GM06990 (cell line): ENCODE measurements at regions not wholly inside any gene's neighbourhood (a gene's known extent, or its start where the extent isn't known, plus 50 kb on each side); places are given as distances from the start of the nearest gene placed in this dataset.

ENCODE experiments used
- DNase-seq: peaks from one replicate; pipeline ENCODE4 v3.0.0-alpha.2; 2011; ENCODE audit not compliant: insufficient read length; ENCODE audit errors: extremely low read depth
- H3K27me3 ChIP-seq: replicated peaks from 2 replicates; pipeline ENCODE4 v1.6.0; 2011; ENCODE audit warnings: low read length; ENCODE audit not compliant: control insufficient read depth, insufficient read depth
- H3K36me3 ChIP-seq: 2 replicates; pipeline ENCODE4 v1.5.1; 2011; ENCODE audit warnings: low read length; ENCODE audit not compliant: control insufficient read depth, insufficient read depth
- H3K4me3 ChIP-seq: replicated peaks from 2 replicates; pipeline ENCODE4 v1.5.1; 2011; ENCODE audit warnings: low read depth, mild to moderate bottlenecking, control low read depth, low read length
- TF ChIP-seq, protein P1 (sequence below): IDR thresholded peaks from 2 replicates; pipeline ENCODE4 v1.5.1; 2011; ENCODE audit warnings: low read length, control low read depth, mild to moderate bottlenecking, inconsistent platforms; ENCODE audit not compliant: insufficient read depth, poor library complexity, severe bottlenecking

DNA sequence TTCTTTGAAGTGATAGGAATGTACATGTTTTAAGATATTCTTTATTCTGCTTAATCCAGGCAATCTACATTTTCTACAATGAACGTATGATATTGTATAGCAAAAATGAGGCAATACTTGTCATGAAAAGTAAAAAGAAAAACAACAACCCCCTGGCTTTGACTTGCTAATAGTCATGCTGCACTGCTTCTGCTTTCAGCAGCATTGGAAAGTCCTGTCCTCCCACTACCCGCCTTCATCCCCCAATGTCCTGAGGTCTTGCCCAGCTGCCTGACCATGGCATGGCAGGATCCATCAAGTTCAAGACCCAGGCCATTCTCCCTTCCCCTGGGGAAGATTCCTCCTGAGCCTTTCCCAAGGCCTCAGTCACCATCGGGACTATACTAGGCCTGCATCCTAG, 156.5 kb downstream of the SH3BGRL2 start:
- H3K36me3 ChIP-seq: no peaks in the 10 kb centered on the region
- TF ChIP-seq, protein P1, sequence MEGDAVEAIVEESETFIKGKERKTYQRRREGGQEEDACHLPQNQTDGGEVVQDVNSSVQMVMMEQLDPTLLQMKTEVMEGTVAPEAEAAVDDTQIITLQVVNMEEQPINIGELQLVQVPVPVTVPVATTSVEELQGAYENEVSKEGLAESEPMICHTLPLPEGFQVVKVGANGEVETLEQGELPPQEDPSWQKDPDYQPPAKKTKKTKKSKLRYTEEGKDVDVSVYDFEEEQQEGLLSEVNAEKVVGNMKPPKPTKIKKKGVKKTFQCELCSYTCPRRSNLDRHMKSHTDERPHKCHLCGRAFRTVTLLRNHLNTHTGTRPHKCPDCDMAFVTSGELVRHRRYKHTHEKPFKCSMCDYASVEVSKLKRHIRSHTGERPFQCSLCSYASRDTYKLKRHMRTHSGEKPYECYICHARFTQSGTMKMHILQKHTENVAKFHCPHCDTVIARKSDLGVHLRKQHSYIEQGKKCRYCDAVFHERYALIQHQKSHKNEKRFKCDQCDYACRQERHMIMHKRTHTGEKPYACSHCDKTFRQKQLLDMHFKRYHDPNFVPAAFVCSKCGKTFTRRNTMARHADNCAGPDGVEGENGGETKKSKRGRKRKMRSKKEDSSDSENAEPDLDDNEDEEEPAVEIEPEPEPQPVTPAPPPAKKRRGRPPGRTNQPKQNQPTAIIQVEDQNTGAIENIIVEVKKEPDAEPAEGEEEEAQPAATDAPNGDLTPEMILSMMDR: no peak
- DNase-seq: no peak
- no peaks in the 10 kb centered on the region for H3K27me3 ChIP-seq
- H3K4me3 ChIP-seq: no peak overlapping the region

GRCh38 chr6:79784395-79784753, 153.2 kb downstream of the SH3BGRL2 start:
- Histone ChIP-seq H3K36me3 (no peaks in the 10 kb centered on the region), H3K27me3 (no peaks in the 10 kb centered on the region), H3K4me3 (no peak overlapping the region)
- no peak for DNase-seq
- TF ChIP-seq, protein P1: no peak

DNA sequence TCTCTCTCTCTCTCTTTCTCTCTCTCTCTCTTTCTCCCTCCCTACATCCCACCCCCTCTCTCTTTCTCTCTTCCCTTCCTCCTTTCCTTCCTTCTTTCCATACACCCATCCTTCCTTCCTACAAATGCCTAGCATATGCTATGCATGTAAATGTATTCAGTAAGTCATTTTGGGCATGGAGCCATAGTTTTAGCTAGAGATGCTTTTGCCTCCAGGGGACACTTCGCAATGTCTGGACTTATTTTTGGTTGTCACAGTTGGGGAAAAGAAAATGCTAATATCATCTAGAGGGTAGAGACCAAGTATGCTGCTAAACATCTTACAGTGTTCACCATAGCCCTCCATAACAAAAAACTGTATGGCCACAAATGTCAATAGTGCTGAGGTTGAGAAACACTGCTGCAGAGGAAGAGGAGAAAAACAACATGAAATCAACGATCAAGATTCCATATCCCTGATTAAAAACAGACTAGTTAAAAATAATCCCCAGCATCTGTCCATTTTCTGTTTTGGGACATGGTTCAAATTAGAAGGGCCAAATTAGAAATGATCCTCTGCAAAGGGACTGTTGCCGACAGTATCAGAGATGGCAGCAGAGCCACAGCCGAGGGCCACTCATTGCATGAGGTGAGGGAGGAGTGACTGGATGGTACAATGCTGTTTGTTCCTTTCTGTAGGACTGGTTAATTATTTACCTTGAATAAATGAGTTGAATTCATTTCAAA, 152.7 kb downstream of the SH3BGRL2 start:
- no peaks in the 10 kb centered on the region for H3K27me3 ChIP-seq
- DNase-seq: no peak
- TF ChIP-seq, protein P1: no peak

GRCh38 chr6:79782792-79783580, 151.9 kb downstream of the SH3BGRL2 start:
- TF ChIP-seq, protein P1: no peak
- H3K36me3 ChIP-seq: no peaks in the 10 kb centered on the region
- no peaks in the 10 kb centered on the region for H3K27me3 ChIP-seq
- H3K4me3 ChIP-seq: no peak overlapping the region
- no peak for DNase-seq

More for the DNA sequence above, 152.7 kb downstream of the SH3BGRL2 start:
- Histone ChIP-seq H3K4me3 (no peak overlapping the region), H3K36me3 (no peaks in the 10 kb centered on the region)

GRCh38 chr6:79781916-79782315, 150.8 kb downstream of the SH3BGRL2 start:
- no peaks in the 10 kb centered on the region for H3K36me3 ChIP-seq
- no peaks in the 10 kb centered on the region for H3K27me3 ChIP-seq
- TF ChIP-seq, protein P1: no peak
- DNase-seq: no peak
- H3K4me3 ChIP-seq: no peak overlapping the region
